ENCODE measurements at regions not wholly inside any gene's neighbourhood (a gene's known extent, or its start where the extent isn't known, plus 50 kb on each side); places are given as distances from the start of the nearest gene placed in this dataset.
"Not testable (repeated sequence)": the region's sequence is repeated elsewhere in the genome, so short reads cannot be mapped to it uniquely, and the experiment has no call there.

- peaks cover 3% of the 10 kb centered on the region for H3K4me1 Mint-ChIP-seq (ENCODE audit: low read depth, unreplicated experiment)
- H4K20me1 ChIP-seq (ENCODE audit: insufficient read depth, low read length): no peaks in the 10 kb centered on the region
- H3K79me2 ChIP-seq (ENCODE audit: insufficient read depth, low read length): no peaks in the 10 kb centered on the region
- no peak for TF ChIP-seq CTCF (IDR thresholded peaks at IDR 0.05; ENCODE audit: insufficient read depth, low read depth, low read length)
- no peak for TF ChIP-seq EZH2 (IDR thresholded peaks at IDR 0.05; ENCODE audit: insufficient read depth, low read length)
- no peaks in the 10 kb centered on the region for H3K36me3 Mint-ChIP-seq (ENCODE audit: low read depth, unreplicated experiment)
- H3K4me3 Mint-ChIP-seq (ENCODE audit: unreplicated experiment): no peak overlapping the region
- H3K9me3 ChIP-seq (ENCODE audit: insufficient read depth, low read depth, low read length): no peaks in the 10 kb centered on the region
- no peaks in the 10 kb centered on the region for H3K36me3 ChIP-seq (ENCODE audit: insufficient read depth, low read length)
- no peak for FAIRE-seq
- no peaks in the 10 kb centered on the region for H3K27me3 ChIP-seq (ENCODE audit: insufficient read depth, low read length)
- no peak overlapping the region for H3K4me2 ChIP-seq (ENCODE audit: low read length)
- no peak overlapping the region for H2AFZ ChIP-seq (ENCODE audit: low read depth, low read length)
- H3K27me3 Mint-ChIP-seq (ENCODE audit: low read depth, unreplicated experiment): no peaks in the 10 kb centered on the region
- no peak overlapping the region for H3K27ac ChIP-seq (ENCODE audit: low read depth, low read length)
- no peak for DNase-seq (ENCODE audit: low read depth)
- no peak overlapping the region for H3K4me3 ChIP-seq (ENCODE audit: insufficient read depth, low read depth, low read length)
- no peak overlapping the region for H3K9ac ChIP-seq (ENCODE audit: low read length)
- no peaks in the 10 kb centered on the region for H3K4me1 ChIP-seq (ENCODE audit: insufficient read depth, low read length)
- no peak overlapping the region for H3K27ac Mint-ChIP-seq (ENCODE audit: unreplicated experiment)
- peaks cover 3% of the 10 kb centered on the region for H3K9me3 Mint-ChIP-seq (ENCODE audit: unreplicated experiment)
These were observed 585.5 kb upstream of the RGMB start for GRCh38 chr5:98187945-98188344.

DNA sequence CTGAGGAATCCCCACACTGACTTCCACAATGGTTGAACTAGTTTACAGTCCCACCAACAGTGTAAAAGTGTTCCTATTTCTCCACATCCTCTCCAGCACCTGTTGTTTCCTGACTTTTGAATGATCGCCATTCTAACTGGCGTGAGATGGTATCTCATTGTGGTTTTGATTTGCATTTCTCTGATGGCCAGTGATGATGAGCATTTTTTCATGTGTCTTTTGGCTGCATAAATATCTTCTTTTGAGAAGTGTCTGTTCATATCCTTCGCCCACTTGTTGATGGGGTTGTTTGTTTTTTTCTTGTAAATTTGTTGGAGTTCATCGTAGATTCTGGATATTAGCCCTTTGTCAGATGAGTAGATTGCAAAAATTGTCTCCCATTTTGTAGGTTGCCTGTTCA is 583.1 kb upstream of the RGMB start:
- not testable (repeated sequence) for H3K4me3 ChIP-seq (ENCODE audit: insufficient read depth, low read depth, low read length); FAIRE-seq; H3K4me2 ChIP-seq (ENCODE audit: low read length); H3K4me1 Mint-ChIP-seq (ENCODE audit: low read depth, unreplicated experiment); H3K27ac ChIP-seq (ENCODE audit: low read depth, low read length); H3K36me3 Mint-ChIP-seq (ENCODE audit: low read depth, unreplicated experiment); H3K4me1 ChIP-seq (ENCODE audit: insufficient read depth, low read length); H3K9me3 Mint-ChIP-seq (ENCODE audit: unreplicated experiment); H4K20me1 ChIP-seq (ENCODE audit: insufficient read depth, low read length); H3K4me3 Mint-ChIP-seq (ENCODE audit: unreplicated experiment); H3K9ac ChIP-seq (ENCODE audit: low read length); H2AFZ ChIP-seq (ENCODE audit: low read depth, low read length); H3K27ac Mint-ChIP-seq (ENCODE audit: unreplicated experiment); H3K9me3 ChIP-seq (ENCODE audit: insufficient read depth, low read depth, low read length); H3K36me3 ChIP-seq (ENCODE audit: insufficient read depth, low read length); H3K27me3 Mint-ChIP-seq (ENCODE audit: low read depth, unreplicated experiment); H3K27me3 ChIP-seq (ENCODE audit: insufficient read depth, low read length); H3K79me2 ChIP-seq (ENCODE audit: insufficient read depth, low read length); DNase-seq (ENCODE audit: low read depth)

- peak; percentile 13 for FAIRE-seq
- H3K27ac ChIP-seq (ENCODE audit: low read depth, low read length): no peak overlapping the region
These were observed 579.3 kb upstream of the RGMB start for GRCh38 chr5:98193921-98194760.

More at GRCh38 chr5:98193921-98194760, 579.3 kb upstream of the RGMB start:
- no peak overlapping the region for H3K4me2 ChIP-seq (ENCODE audit: low read length)
- no peaks in the 10 kb centered on the region for H4K20me1 ChIP-seq (ENCODE audit: insufficient read depth, low read length)
- H3K4me3 ChIP-seq (ENCODE audit: insufficient read depth, low read depth, low read length): no peak overlapping the region
- Mint-ChIP-seq H3K4me3 (ENCODE audit: unreplicated experiment) (no peak overlapping the region), H3K27ac (ENCODE audit: unreplicated experiment) (no peak overlapping the region), H3K36me3 (ENCODE audit: low read depth, unreplicated experiment) (no peaks in the 10 kb centered on the region), H3K27me3 (ENCODE audit: low read depth, unreplicated experiment) (no peaks in the 10 kb centered on the region), H3K9me3 (ENCODE audit: unreplicated experiment) (peaks cover 2% of the 10 kb centered on the region), H3K4me1 (ENCODE audit: low read depth, unreplicated experiment) (no peaks in the 10 kb centered on the region)
- TF ChIP-seq EZH2 (IDR thresholded peaks at IDR 0.05; ENCODE audit: insufficient read depth, low read length): no peak
- no peak for TF ChIP-seq CTCF (IDR thresholded peaks at IDR 0.05; ENCODE audit: insufficient read depth, low read depth, low read length)
- no peak for DNase-seq (ENCODE audit: low read depth)
- H3K36me3 ChIP-seq (ENCODE audit: insufficient read depth, low read length): no peaks in the 10 kb centered on the region
- H3K27me3 ChIP-seq (ENCODE audit: insufficient read depth, low read length): no peaks in the 10 kb centered on the region
- no peaks in the 10 kb centered on the region for H3K79me2 ChIP-seq (ENCODE audit: insufficient read depth, low read length)
- H3K9ac ChIP-seq (ENCODE audit: low read length): no peak overlapping the region
- H3K9me3 ChIP-seq (ENCODE audit: insufficient read depth, low read depth, low read length): no peaks in the 10 kb centered on the region
- no peaks in the 10 kb centered on the region for H3K4me1 ChIP-seq (ENCODE audit: insufficient read depth, low read length)
- no peak overlapping the region for H2AFZ ChIP-seq (ENCODE audit: low read depth, low read length)
